GM19463 (cell line): ENCODE measurements at regions not wholly inside any gene's neighbourhood (a gene's known extent, or its start where the extent isn't known, plus 50 kb on each side); places are given as distances from the start of the nearest gene placed in this dataset.

ENCODE experiments used
- ATAC-seq: cut with Tn5 transposase; IDR thresholded peaks from one replicate; pipeline ENCODE4 v1.9.1; 2021; ENCODE audit warnings: mild to moderate bottlenecking, moderate library complexity; ENCODE audit not compliant: unreplicated experiment

- no peak for ATAC-seq
Observed at GRCh38 chr4:136946307-136946907, 585.9 kb downstream of the PCDH18 start.

- no peak for ATAC-seq
Observed at GRCh38 chr4:136939781-136940180, 592.5 kb downstream of the PCDH18 start.

GRCh38 chr4:136935871-136936270 is 596.4 kb downstream of the PCDH18 start:
- ATAC-seq, result no peak

GRCh38 chr4:136935305-136935704 is 597.0 kb downstream of the PCDH18 start:
- no peak for ATAC-seq

GRCh38 chr4:136934601-136935000 is 597.7 kb downstream of the PCDH18 start:
- no peak for ATAC-seq

GRCh38 chr4:136931781-136932180 is 600.5 kb downstream of the PCDH18 start:
- ATAC-seq, result no peak

GRCh38 chr4:136928957-136929411 is 603.3 kb downstream of the PCDH18 start:
- no peak for ATAC-seq

- no peak for ATAC-seq
Observed at GRCh38 chr4:136927172-136927571, 605.1 kb downstream of the PCDH18 start.

GRCh38 chr4:136925203-136925602 is 607.1 kb downstream of the PCDH18 start:
- no peak for ATAC-seq

- no peak for ATAC-seq
Observed at GRCh38 chr4:136922066-136922465, 610.2 kb downstream of the PCDH18 start.

- ATAC-seq, result no peak
Observed at GRCh38 chr4:136920092-136920881, 612.0 kb downstream of the PCDH18 start.

GRCh38 chr4:136918772-136919171 is 613.5 kb downstream of the PCDH18 start:
- ATAC-seq, result no peak

- ATAC-seq, result no peak
Observed at GRCh38 chr4:136917312-136918110, 614.8 kb downstream of the PCDH18 start.

- ATAC-seq, result no peak
Observed at GRCh38 chr4:136909626-136910025, 622.7 kb downstream of the PCDH18 start.

- no peak for ATAC-seq
Observed at GRCh38 chr4:136908122-136908521, 624.2 kb downstream of the PCDH18 start.

GRCh38 chr4:136900696-136901095 is 631.6 kb downstream of the PCDH18 start:
- no peak for ATAC-seq

GRCh38 chr4:136898590-136899248 is 633.6 kb downstream of the PCDH18 start:
- no peak for ATAC-seq

- ATAC-seq, result no peak
Observed at GRCh38 chr4:136893573-136893972, 638.7 kb downstream of the PCDH18 start.

GRCh38 chr4:136881666-136882065 is 650.6 kb downstream of the PCDH18 start:
- no peak for ATAC-seq

GRCh38 chr4:136873555-136873954 is 658.7 kb downstream of the PCDH18 start:
- ATAC-seq, result no peak

GRCh38 chr4:136867465-136867864 is 664.8 kb downstream of the PCDH18 start:
- ATAC-seq, result no peak
